HepG2 (cell line): ENCODE measurements at regions not wholly inside any gene's neighbourhood (a gene's known extent, or its start where the extent isn't known, plus 50 kb on each side); places are given as distances from the start of the nearest gene placed in this dataset.
A peak's percentile ranks its signal among the peaks of the same experiment; 100 is the strongest.
"Not testable (repeated sequence)": the region's sequence is repeated elsewhere in the genome, so short reads cannot be mapped to it uniquely, and the experiment has no call there.

Experiments used
- ATAC-seq: fragments of 200-7000 bp; cut with Tn5 transposase; 3 replicates; pipeline ENCODE4 v1.9.1; 2020; ENCODE audit warnings: mild to moderate bottlenecking, moderate library complexity
- BruUV-seq: library from RNA; stranded (reverse); fragments of 400-500 nt; replicated peaks from 2 replicates; lab custom pipeline; 2021; lab: Mats Ljungman, UMichigan
- CTCF ChIA-PET: fragments of 300-600 bp; formaldehyde crosslinking; extraction: SDS; loops from one replicate; lab custom pipeline; 2021; ENCODE audit warnings: low total read pairs, inconsistent platforms, low intra/inter-chr PET ratio; lab: Yijun Ruan, JAX
- POLR2A ChIA-PET: fragments of 350-600 bp; sonication (Branson Sonifier 250); formaldehyde crosslinking; loops from one replicate; lab custom pipeline; 2020; ENCODE audit warnings: antibody characterized with exemption, inconsistent platforms; lab: Yijun Ruan, JAX
- DNase-seq: peaks from one replicate; pipeline ENCODE4 v3.0.0-alpha.2; 2015; ENCODE audit warnings: low spot score
- FAIRE-seq: peaks from 3 replicates; lab custom pipeline; 2011; peaks lifted over from hg19 to GRCh38; lab: Jason Lieb, UNC
- H2AFZ ChIP-seq: one replicate; pipeline ENCODE4 v1.6.1; 2011; ENCODE audit warnings: low read length, inconsistent platforms
- H3K27ac ChIP-seq: fragments of 300-600 bp; 3 replicates; pipeline ENCODE4 v1.8.0; 2011; ENCODE audit warnings: mixed run types, mild to moderate bottlenecking, mixed read lengths, low read length, inconsistent platforms; ENCODE audit not compliant: insufficient read depth; ENCODE audit errors: extremely low read length
- H3K27me3 ChIP-seq, 2 experiments: fragments of 200-600 bp in 1 of 2; 2 replicates in 1 of 2; 3 replicates in 1 of 2; pipeline versions ENCODE4 v1.6.0 to v1.8.0; 2011; ENCODE audit warnings: low read length in 2 of 2, mild to moderate bottlenecking in 2 of 2, moderate library complexity in 2 of 2, inconsistent platforms in 1 of 2; ENCODE audit not compliant: insufficient read depth in 2 of 2, control insufficient read depth in 1 of 2
- H3K36me3 ChIP-seq, 2 experiments: fragments of 200-600 bp in 1 of 2; replicated peaks in 1 of 2; 2 replicates in 1 of 2; 3 replicates in 1 of 2; pipeline versions ENCODE4 v1.5.1 to v1.8.0; 2011; ENCODE audit warnings: low read length in 2 of 2, inconsistent platforms in 1 of 2; ENCODE audit not compliant: insufficient read depth in 2 of 2, control insufficient read depth in 1 of 2
- H3K4me1 ChIP-seq: 2 replicates; pipeline ENCODE4 v1.5.1; 2012; ENCODE audit warnings: low read length, inconsistent platforms; ENCODE audit not compliant: insufficient read depth
- H3K4me2 ChIP-seq: 2 replicates; pipeline ENCODE4 v1.6.0; 2011; ENCODE audit warnings: low read depth, low read length, inconsistent platforms
- H3K4me3 ChIP-seq, 3 experiments: fragments of 200-600 bp in 1 of 3; sonication (generic), shearing (Covaris generic) in 1 of 3; replicated peaks in 1 of 3; 2 replicates each; pipeline ENCODE4 v1.5.1; 2011 to 2016; ENCODE audit warnings: low read length in 3 of 3, inconsistent platforms in 2 of 3, low read depth in 2 of 3, mild to moderate bottlenecking in 2 of 3, control low read depth in 1 of 3, mixed read lengths in 1 of 3; ENCODE audit not compliant: insufficient read depth in 1 of 3
- H3K79me2 ChIP-seq: one replicate; pipeline ENCODE4 v1.6.1; 2011; ENCODE audit warnings: low read length, inconsistent platforms; ENCODE audit not compliant: insufficient read depth
- H3K9ac ChIP-seq: 2 replicates; pipeline ENCODE4 v1.6.0; 2011; ENCODE audit warnings: mild to moderate bottlenecking, low read depth, low read length, inconsistent platforms; ENCODE audit not compliant: insufficient read depth
- H3K9me3 ChIP-seq: 2 replicates; pipeline ENCODE4 v1.5.1; 2012; ENCODE audit warnings: mild to moderate bottlenecking, low read length
- H4K20me1 ChIP-seq: 2 replicates; pipeline ENCODE4 v1.6.0; 2011; ENCODE audit warnings: inconsistent platforms, mild to moderate bottlenecking, low read length, moderate library complexity; ENCODE audit not compliant: insufficient read depth
- ZNF777 ChIP-seq: sonication (generic); formaldehyde crosslinking; IDR thresholded peaks from 2 replicates; pipeline ENCODE4 v1.4.0; 2020; ENCODE audit warnings: missing genetic modification reagents
- WGBS: methylation state at CpG from one replicate; pipeline ENCODE4 v1.1.6; 2017; ENCODE audit warnings: low lambda C conversion rate; 5-methylcytosine and 5-hydroxymethylcytosine counted together
- in situ Hi-C: cut with HindIII; loops from 2 replicates; pipeline ENCODE4 v1.10.0; 2017; ENCODE audit warnings: low pct_unique_long_range_greater_than_20kb; ENCODE audit not compliant: extremely low pct_ligation_motif_present
- intact Hi-C: fragments of 100-400 bp; cut with micrococcal nuclease; formaldehyde crosslinking; loops from one replicate; pipeline ENCODE4 v1.10.0; 2022; ENCODE audit not compliant: unreplicated experiment

- TF ChIP-seq ZNF777 (CRISPR knock-in tag) = peak; percentile 29; the same call in 1 of the 2 replicates
- CTCF ChIA-PET, BruUV-seq, DNase-seq, H3K27me3 ChIP-seq, POLR2A ChIA-PET, intact Hi-C loops, H2AFZ ChIP-seq, in situ Hi-C loops, H3K36me3 ChIP-seq, H3K9me3 ChIP-seq, H3K27ac ChIP-seq, FAIRE-seq, ATAC-seq, H4K20me1 ChIP-seq, H3K79me2 ChIP-seq, H3K9ac ChIP-seq: not testable (repeated sequence)
- peak overlapping the region; percentile 63 for H3K4me2 ChIP-seq
- peak overlapping the region in 2 of 3 experiments; percentile 50 to 54; a peak in 4 of 6 replicates for H3K4me3 ChIP-seq
- H3K4me1 ChIP-seq = peaks cover 17% of the 10 kb centered on the region
- WGBS = 6% methylated on average over 10 of the region's 22 CpGs
Observed at GRCh38 chr6:28621268-28621667, 95.6 kb downstream of the GPX5 start.

GRCh38 chr6:28623242-28623641, 97.6 kb downstream of the GPX5 start:
- 24% methylated on average over 3 of the region's 3 CpGs for WGBS
- BruUV-seq, ATAC-seq, H3K9me3 ChIP-seq, in situ Hi-C loops, CTCF ChIA-PET, H4K20me1 ChIP-seq, FAIRE-seq, H3K36me3 ChIP-seq, H3K27ac ChIP-seq, H3K4me3 ChIP-seq, H3K4me2 ChIP-seq, DNase-seq, H3K79me2 ChIP-seq, intact Hi-C loops, H2AFZ ChIP-seq, H3K27me3 ChIP-seq, POLR2A ChIA-PET, H3K9ac ChIP-seq: not testable (repeated sequence)
- H3K4me1 ChIP-seq = peaks cover 12% of the 10 kb centered on the region

- H3K4me1 ChIP-seq, BruUV-seq, ATAC-seq: not testable (repeated sequence)
Observed at GRCh38 chr6:28626386-28626785, 100.7 kb downstream of the GPX5 start.

More at GRCh38 chr6:28626386-28626785, 100.7 kb downstream of the GPX5 start:
- CTCF ChIA-PET, H3K4me2 ChIP-seq, H3K9ac ChIP-seq, intact Hi-C loops, H3K79me2 ChIP-seq, H4K20me1 ChIP-seq, H3K36me3 ChIP-seq, in situ Hi-C loops, DNase-seq, POLR2A ChIA-PET, H3K27me3 ChIP-seq, FAIRE-seq, H3K9me3 ChIP-seq, H2AFZ ChIP-seq, H3K27ac ChIP-seq, H3K4me3 ChIP-seq: not testable (repeated sequence)
- WGBS = 12% methylated on average over 2 of the region's 2 CpGs
